HepG2 (cell line): ENCODE measurements at regions not wholly inside any gene's neighbourhood (a gene's known extent, or its start where the extent isn't known, plus 50 kb on each side); places are given as distances from the start of the nearest gene placed in this dataset.

Experiments
- ATAC-seq: fragments of 200-7000 bp; cut with Tn5 transposase; 3 replicates; pipeline ENCODE4 v1.9.1; 2020; ENCODE audit warnings: mild to moderate bottlenecking, moderate library complexity
- BruUV-seq: library from RNA; stranded (reverse); fragments of 400-500 nt; replicated peaks from 2 replicates; lab custom pipeline; 2021; lab: Mats Ljungman, UMichigan
- CTCF ChIA-PET: fragments of 300-600 bp; formaldehyde crosslinking; extraction: SDS; loops from one replicate; lab custom pipeline; 2021; ENCODE audit warnings: low total read pairs, inconsistent platforms, low intra/inter-chr PET ratio; lab: Yijun Ruan, JAX
- POLR2A ChIA-PET: fragments of 350-600 bp; sonication (Branson Sonifier 250); formaldehyde crosslinking; loops from one replicate; lab custom pipeline; 2020; ENCODE audit warnings: antibody characterized with exemption, inconsistent platforms; lab: Yijun Ruan, JAX
- DNase-seq: peaks from one replicate; pipeline ENCODE4 v3.0.0-alpha.2; 2015; ENCODE audit warnings: low spot score
- FAIRE-seq: peaks from 3 replicates; lab custom pipeline; 2011; peaks lifted over from hg19 to GRCh38; lab: Jason Lieb, UNC
- H2AFZ ChIP-seq: one replicate; pipeline ENCODE4 v1.6.1; 2011; ENCODE audit warnings: low read length, inconsistent platforms
- H3K27ac ChIP-seq: fragments of 300-600 bp; 3 replicates; pipeline ENCODE4 v1.8.0; 2011; ENCODE audit warnings: mixed run types, mild to moderate bottlenecking, mixed read lengths, low read length, inconsistent platforms; ENCODE audit not compliant: insufficient read depth; ENCODE audit errors: extremely low read length
- H3K27me3 ChIP-seq, 2 experiments: fragments of 200-600 bp in 1 of 2; 2 replicates in 1 of 2; 3 replicates in 1 of 2; pipeline versions ENCODE4 v1.6.0 to v1.8.0; 2011; ENCODE audit warnings: low read length in 2 of 2, mild to moderate bottlenecking in 2 of 2, moderate library complexity in 2 of 2, inconsistent platforms in 1 of 2; ENCODE audit not compliant: insufficient read depth in 2 of 2, control insufficient read depth in 1 of 2
- H3K36me3 ChIP-seq, 2 experiments: fragments of 200-600 bp in 1 of 2; replicated peaks in 1 of 2; 2 replicates in 1 of 2; 3 replicates in 1 of 2; pipeline versions ENCODE4 v1.5.1 to v1.8.0; 2011; ENCODE audit warnings: low read length in 2 of 2, inconsistent platforms in 1 of 2; ENCODE audit not compliant: insufficient read depth in 2 of 2, control insufficient read depth in 1 of 2
- H3K4me1 ChIP-seq: 2 replicates; pipeline ENCODE4 v1.5.1; 2012; ENCODE audit warnings: low read length, inconsistent platforms; ENCODE audit not compliant: insufficient read depth
- H3K4me2 ChIP-seq: 2 replicates; pipeline ENCODE4 v1.6.0; 2011; ENCODE audit warnings: low read depth, low read length, inconsistent platforms
- H3K4me3 ChIP-seq, 3 experiments: fragments of 200-600 bp in 1 of 3; sonication (generic), shearing (Covaris generic) in 1 of 3; replicated peaks in 1 of 3; 2 replicates each; pipeline ENCODE4 v1.5.1; 2011 to 2016; ENCODE audit warnings: low read length in 3 of 3, inconsistent platforms in 2 of 3, low read depth in 2 of 3, mild to moderate bottlenecking in 2 of 3, control low read depth in 1 of 3, mixed read lengths in 1 of 3; ENCODE audit not compliant: insufficient read depth in 1 of 3
- H3K79me2 ChIP-seq: one replicate; pipeline ENCODE4 v1.6.1; 2011; ENCODE audit warnings: low read length, inconsistent platforms; ENCODE audit not compliant: insufficient read depth
- H3K9ac ChIP-seq: 2 replicates; pipeline ENCODE4 v1.6.0; 2011; ENCODE audit warnings: mild to moderate bottlenecking, low read depth, low read length, inconsistent platforms; ENCODE audit not compliant: insufficient read depth
- H3K9me3 ChIP-seq: 2 replicates; pipeline ENCODE4 v1.5.1; 2012; ENCODE audit warnings: mild to moderate bottlenecking, low read length
- H4K20me1 ChIP-seq: 2 replicates; pipeline ENCODE4 v1.6.0; 2011; ENCODE audit warnings: inconsistent platforms, mild to moderate bottlenecking, low read length, moderate library complexity; ENCODE audit not compliant: insufficient read depth
- AHR ChIP-seq: IDR thresholded peaks from 2 replicates; pipeline ENCODE4 v1.6.1; 2018; ENCODE audit warnings: missing genetic modification reagents, missing compliant biosample characterization
- ATF1 ChIP-seq: IDR thresholded peaks from 2 replicates; pipeline ENCODE4 v1.6.1; 2016; ENCODE audit warnings: mild to moderate bottlenecking, control low read depth
- ATF7 ChIP-seq, 2 experiments: fragments of 450-650 bp in 1 of 2; sonication (generic) in 1 of 2; formaldehyde crosslinking in 1 of 2; IDR thresholded peaks; 2 replicates each; pipeline versions ENCODE4 v1.4.0 to v1.6.1; 2016 to 2020; ENCODE audit warnings: antibody characterized with exemption in 1 of 2, mild to moderate bottlenecking in 1 of 2, missing genetic modification reagents in 1 of 2
- MAFF ChIP-seq: IDR thresholded peaks from 2 replicates; pipeline ENCODE4 v1.6.1; 2011; ENCODE audit warnings: low read depth, low read length, improper control_type of control experiment
- MAFK ChIP-seq, 2 experiments: IDR thresholded peaks in 1 of 2; conservative IDR thresholded peaks in 1 of 2; 2 replicates each; pipeline ENCODE4 v1.6.1; 2011; ENCODE audit warnings: improper control_type of control experiment in 2 of 2, low read length in 2 of 2
- NFE2 ChIP-seq: sonication (generic); formaldehyde crosslinking; IDR thresholded peaks from 2 replicates; pipeline ENCODE4 v1.4.0; 2020; ENCODE audit warnings: missing genetic modification reagents
- NFIB ChIP-seq: sonication (generic); formaldehyde crosslinking; IDR thresholded peaks from 2 replicates; pipeline ENCODE4 v1.9.0; 2021; ENCODE audit warnings: missing genetic modification reagents, mild to moderate bottlenecking, borderline replicate concordance
- ZNF569 ChIP-seq: sonication (generic); formaldehyde crosslinking; IDR thresholded peaks from 2 replicates; pipeline ENCODE4 v1.5.0; 2020; ENCODE audit warnings: mild to moderate bottlenecking, missing genetic modification reagents, moderate library complexity, borderline replicate concordance
- ZSCAN21 ChIP-seq: sonication (generic); formaldehyde crosslinking; IDR thresholded peaks from 2 replicates; pipeline ENCODE4 v1.8.0; 2022; ENCODE audit warnings: mild to moderate bottlenecking, missing genetic modification reagents, moderate library complexity, borderline replicate concordance
- WGBS: methylation state at CpG from one replicate; pipeline ENCODE4 v1.1.6; 2017; ENCODE audit warnings: low lambda C conversion rate; 5-methylcytosine and 5-hydroxymethylcytosine counted together
- in situ Hi-C: cut with HindIII; loops from 2 replicates; pipeline ENCODE4 v1.10.0; 2017; ENCODE audit warnings: low pct_unique_long_range_greater_than_20kb; ENCODE audit not compliant: extremely low pct_ligation_motif_present
- intact Hi-C: fragments of 100-400 bp; cut with micrococcal nuclease; formaldehyde crosslinking; loops from one replicate; pipeline ENCODE4 v1.10.0; 2022; ENCODE audit not compliant: unreplicated experiment

GRCh38 chr15:53251523-53251922 lies 461.4 kb upstream of the ONECUT1 start:
- Histone ChIP-seq H3K4me3 (no peak overlapping the region), H3K9me3 (no peaks in the 10 kb centered on the region; the same call in 1 of the 2 replicates), H3K79me2 (no peaks in the 10 kb centered on the region), H3K9ac (no peak overlapping the region), H3K4me2 (peak overlapping the region; percentile 62), H2AFZ (no peak overlapping the region), H3K27ac (no peak overlapping the region), H3K27me3 (no peaks in the 10 kb centered on the region; a peak in 1 of 5 replicates), H3K36me3 (no peaks in the 10 kb centered on the region), H3K4me1 (peaks cover 9% of the 10 kb centered on the region), H4K20me1 (no peaks in the 10 kb centered on the region)
- intact Hi-C loops (no loop called here), in situ Hi-C loops (no loop called here)
- ChIA-PET CTCF (no interaction called here), POLR2A (no interaction called here)
- FAIRE-seq (no peak), DNase-seq (no peak), ATAC-seq (no peak)
- WGBS: 42% methylated on average over 2 of the region's 2 CpGs
- peak; percentile 40 to 81; a peak in 2 of 4 replicates for TF ChIP-seq MAFK (conservative IDR thresholded peaks at IDR 0.05 in 1 of 2, IDR thresholded peaks at IDR 0.05 in 1 of 2; ENCODE audit: low read length in 2 of 2)
- TF ChIP-seq ZNF569 (CRISPR knock-in tag): no peak
- TF ChIP-seq NFE2 (CRISPR knock-in tag): no peak
- TF ChIP-seq ATF1: no peak
- TF ChIP-seq MAFF: peak; percentile 40; the same call in 1 of the 2 replicates
- no peak for TF ChIP-seq ZSCAN21 (CRISPR knock-in tag)
- no peak for TF ChIP-seq NFIB (CRISPR knock-in tag)
- no TSS peak for BruUV-seq

- no peak overlapping the region for H3K4me3 ChIP-seq
- ATAC-seq: no peak
- H3K79me2 ChIP-seq: no peaks in the 10 kb centered on the region
- no peak overlapping the region for H3K4me2 ChIP-seq
- no peaks in the 10 kb centered on the region; the same call in 1 of the 2 replicates for H3K9me3 ChIP-seq
- no peak overlapping the region for H3K9ac ChIP-seq
- POLR2A ChIA-PET: no interaction called here
- peaks cover 7% of the 10 kb centered on the region for H3K4me1 ChIP-seq
- no peak for DNase-seq
- TF ChIP-seq ATF7 (IDR thresholded peaks at IDR 0.05): peak; percentile 22; the same call in 1 of the 2 replicates
- no peak for TF ChIP-seq ATF7 (CRISPR knock-in tag; IDR thresholded peaks at IDR 0.05)
- TF ChIP-seq AHR (CRISPR knock-in tag): no peak
- BruUV-seq: no TSS peak
- intact Hi-C loops (no loop called here), in situ Hi-C loops (no loop called here)
- no peaks in the 10 kb centered on the region for H4K20me1 ChIP-seq
- H3K36me3 ChIP-seq: no peaks in the 10 kb centered on the region
- no peak for FAIRE-seq
- no peak overlapping the region for H3K27ac ChIP-seq
- no peak overlapping the region for H2AFZ ChIP-seq
- no peaks in the 10 kb centered on the region; a peak in 2 of 5 replicates for H3K27me3 ChIP-seq
- CTCF ChIA-PET: no interaction called here
- 32% methylated on average over 2 of the region's 2 CpGs for WGBS
These were observed 457.0 kb upstream of the ONECUT1 start for GRCh38 chr15:53247041-53247708.
